ENCODE measurements at regions not wholly inside any gene's neighbourhood (a gene's known extent, or its start where the extent isn't known, plus 50 kb on each side); places are given as distances from the start of the nearest gene placed in this dataset.

GRCh38 chr10:57982091-57982490, 285.6 kb downstream of the IPMK start:
- POLR2A ChIA-PET, result no interaction called here

GRCh38 chr10:57979956-57980355, 287.7 kb downstream of the IPMK start:
- no peak overlapping the region for H3K4me3 ChIP-seq (ENCODE audit: low read depth, low read length)
- no peak for TF ChIP-seq CTCF (IDR thresholded peaks at IDR 0.05; ENCODE audit: insufficient read depth, low read depth, low read length)
- no peaks in the 10 kb centered on the region for H3K36me3 ChIP-seq (ENCODE audit: control insufficient read depth, insufficient read depth, low read length)
- no peaks in the 10 kb centered on the region for H3K27me3 ChIP-seq (ENCODE audit: control insufficient read depth, insufficient read depth, low read length)
- ChIA-PET POLR2A (no interaction called here), CTCF (interaction anchor here (0.9 kb wide), 1 partner anchor 17 kb away, joined by 3 read pairs; no protein-coding TSS in a partner anchor)
- no peak for DNase-seq (ENCODE audit: low read depth)

More at GRCh38 chr10:57982091-57982490, 285.6 kb downstream of the IPMK start:
- H3K36me3 ChIP-seq (ENCODE audit: control insufficient read depth, insufficient read depth, low read length), result no peaks in the 10 kb centered on the region
- TF ChIP-seq CTCF (IDR thresholded peaks at IDR 0.05; ENCODE audit: insufficient read depth, low read depth, low read length), result no peak
- CTCF ChIA-PET, result interaction anchor here (0.8 kb wide), 1 partner anchor 8 kb away, joined by 3 read pairs; no protein-coding TSS in a partner anchor
- no peaks in the 10 kb centered on the region for H3K27me3 ChIP-seq (ENCODE audit: control insufficient read depth, insufficient read depth, low read length)
- no peak overlapping the region for H3K4me3 ChIP-seq (ENCODE audit: low read depth, low read length)
- DNase-seq (ENCODE audit: low read depth), result no peak

GRCh38 chr10:57979491-57979890, 288.2 kb downstream of the IPMK start:
- ChIA-PET CTCF (no interaction called here), POLR2A (no interaction called here)
- TF ChIP-seq CTCF (IDR thresholded peaks at IDR 0.05; ENCODE audit: insufficient read depth, low read depth, low read length), result no peak
- no peaks in the 10 kb centered on the region for H3K36me3 ChIP-seq (ENCODE audit: control insufficient read depth, insufficient read depth, low read length)
- H3K27me3 ChIP-seq (ENCODE audit: control insufficient read depth, insufficient read depth, low read length), result no peaks in the 10 kb centered on the region
- no peak overlapping the region for H3K4me3 ChIP-seq (ENCODE audit: low read depth, low read length)
- DNase-seq (ENCODE audit: low read depth), result no peak

- TF ChIP-seq CTCF (IDR thresholded peaks at IDR 0.05; ENCODE audit: insufficient read depth, low read depth, low read length), result no peak
- no peak for DNase-seq (ENCODE audit: low read depth)
- H3K27me3 ChIP-seq (ENCODE audit: control insufficient read depth, insufficient read depth, low read length), result no peaks in the 10 kb centered on the region
- ChIA-PET CTCF (no interaction called here), POLR2A (no interaction called here)
- no peaks in the 10 kb centered on the region for H3K36me3 ChIP-seq (ENCODE audit: control insufficient read depth, insufficient read depth, low read length)
- H3K4me3 ChIP-seq (ENCODE audit: low read depth, low read length), result no peak overlapping the region
Observed at GRCh38 chr10:57977262-57977661, 290.4 kb downstream of the IPMK start.

GRCh38 chr10:57973451-57973850, 294.2 kb downstream of the IPMK start:
- POLR2A ChIA-PET, result interaction anchor here (0.5 kb wide), 1 partner anchor 15 kb away, joined by 5 read pairs; no protein-coding TSS in a partner anchor
- Histone ChIP-seq H3K36me3 (ENCODE audit: control insufficient read depth, insufficient read depth, low read length) (no peaks in the 10 kb centered on the region), H3K27me3 (ENCODE audit: control insufficient read depth, insufficient read depth, low read length) (no peaks in the 10 kb centered on the region), H3K4me3 (ENCODE audit: low read depth, low read length) (no peak overlapping the region)
- DNase-seq (ENCODE audit: low read depth), result no peak
- TF ChIP-seq CTCF (IDR thresholded peaks at IDR 0.05; ENCODE audit: insufficient read depth, low read depth, low read length), result no peak
- CTCF ChIA-PET, result no interaction called here
